ENCODE measurements at regions not wholly inside any gene's neighbourhood (a gene's known extent, or its start where the extent isn't known, plus 50 kb on each side); places are given as distances from the start of the nearest gene placed in this dataset.

DNA sequence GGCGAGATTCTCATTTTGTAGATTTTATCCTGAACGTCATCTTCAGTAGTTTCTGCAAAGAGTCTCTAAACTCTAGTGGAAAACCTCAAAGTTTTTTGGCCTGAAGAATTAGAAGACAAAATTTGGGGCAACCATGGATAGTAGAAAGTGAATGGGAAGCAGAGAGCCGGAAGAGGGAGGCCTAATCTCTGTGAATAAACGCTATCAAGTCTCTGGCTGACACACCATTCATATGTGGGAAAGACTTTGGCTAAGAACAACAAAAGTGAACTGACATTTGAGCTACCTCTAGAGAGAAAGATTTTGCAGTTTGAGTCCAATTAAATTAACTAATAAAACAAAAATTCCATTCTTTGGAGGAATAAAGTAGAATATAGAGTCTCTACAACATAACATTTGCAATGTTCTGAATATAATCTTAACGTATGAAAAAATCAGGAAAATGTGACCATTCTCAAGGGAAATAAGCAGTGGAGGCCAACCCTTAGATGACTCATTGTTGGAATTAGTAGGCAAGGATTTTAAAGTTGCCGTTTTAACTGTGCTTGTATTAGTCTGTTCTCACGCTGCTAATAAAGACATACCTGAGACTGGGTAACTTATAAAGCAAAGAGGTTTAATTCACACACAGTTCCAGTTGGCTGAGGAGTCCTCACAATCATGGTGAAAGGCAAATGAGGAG, 184.6 kb downstream of the C3orf38 start:
- TF ChIP-seq, protein P1, sequence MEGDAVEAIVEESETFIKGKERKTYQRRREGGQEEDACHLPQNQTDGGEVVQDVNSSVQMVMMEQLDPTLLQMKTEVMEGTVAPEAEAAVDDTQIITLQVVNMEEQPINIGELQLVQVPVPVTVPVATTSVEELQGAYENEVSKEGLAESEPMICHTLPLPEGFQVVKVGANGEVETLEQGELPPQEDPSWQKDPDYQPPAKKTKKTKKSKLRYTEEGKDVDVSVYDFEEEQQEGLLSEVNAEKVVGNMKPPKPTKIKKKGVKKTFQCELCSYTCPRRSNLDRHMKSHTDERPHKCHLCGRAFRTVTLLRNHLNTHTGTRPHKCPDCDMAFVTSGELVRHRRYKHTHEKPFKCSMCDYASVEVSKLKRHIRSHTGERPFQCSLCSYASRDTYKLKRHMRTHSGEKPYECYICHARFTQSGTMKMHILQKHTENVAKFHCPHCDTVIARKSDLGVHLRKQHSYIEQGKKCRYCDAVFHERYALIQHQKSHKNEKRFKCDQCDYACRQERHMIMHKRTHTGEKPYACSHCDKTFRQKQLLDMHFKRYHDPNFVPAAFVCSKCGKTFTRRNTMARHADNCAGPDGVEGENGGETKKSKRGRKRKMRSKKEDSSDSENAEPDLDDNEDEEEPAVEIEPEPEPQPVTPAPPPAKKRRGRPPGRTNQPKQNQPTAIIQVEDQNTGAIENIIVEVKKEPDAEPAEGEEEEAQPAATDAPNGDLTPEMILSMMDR (IDR thresholded peaks at IDR 0.05; ENCODE audit: low read depth, low read length): no peak
- TF ChIP-seq EZH2phosphoT487 (IDR thresholded peaks at IDR 0.05; ENCODE audit: low read depth): no peak

Measured in OCI-LY3 (cell line).